Upper lobe of right lung (tissue), 1 donor: ENCODE measurements at regions not wholly inside any gene's neighbourhood (a gene's known extent, or its start where the extent isn't known, plus 50 kb on each side); places are given as distances from the start of the nearest gene placed in this dataset.

Experiments used
- ATAC-seq: fragments of 200-7000 bp; cut with Tn5 transposase; one replicate; pipeline ENCODE4 v1.9.1; 2020; ENCODE audit warnings: mild to moderate bottlenecking, moderate library complexity
- DNase-seq: peaks from one replicate; pipeline ENCODE4 v3.0.0-alpha.2; 2020
- H3K27ac ChIP-seq: fragments of 200-600 bp; one replicate; pipeline ENCODE4 v1.8.0; 2022
- H3K27me3 ChIP-seq: fragments of 200-600 bp; one replicate; pipeline ENCODE4 v1.8.0; 2022; ENCODE audit warnings: mild to moderate bottlenecking
- H3K36me3 ChIP-seq: fragments of 200-600 bp; one replicate; pipeline ENCODE4 v1.8.0; 2022
- H3K4me1 ChIP-seq: fragments of 200-600 bp; one replicate; pipeline ENCODE4 v1.8.0; 2022
- H3K4me3 ChIP-seq: fragments of 200-600 bp; one replicate; pipeline ENCODE4 v1.8.0; 2022; ENCODE audit warnings: mild to moderate bottlenecking
- H3K9me3 ChIP-seq: fragments of 200-600 bp; one replicate; pipeline ENCODE4 v1.8.0; 2022
- intact Hi-C: fragments of 100-400 bp; cut with DNase I; formaldehyde crosslinking; loops from one replicate; pipeline ENCODE4 v1.11.0; 2022
- TF ChIP-seq, protein P1 (sequence below): fragments of 200-600 bp; IDR thresholded peaks from one replicate; pipeline ENCODE4 v1.8.0; 2022; ENCODE audit warnings: antibody characterized with exemption
- donor health status: DM: no; HTN: yes; CAD: no; lungs with severe emphysema.

DNA sequence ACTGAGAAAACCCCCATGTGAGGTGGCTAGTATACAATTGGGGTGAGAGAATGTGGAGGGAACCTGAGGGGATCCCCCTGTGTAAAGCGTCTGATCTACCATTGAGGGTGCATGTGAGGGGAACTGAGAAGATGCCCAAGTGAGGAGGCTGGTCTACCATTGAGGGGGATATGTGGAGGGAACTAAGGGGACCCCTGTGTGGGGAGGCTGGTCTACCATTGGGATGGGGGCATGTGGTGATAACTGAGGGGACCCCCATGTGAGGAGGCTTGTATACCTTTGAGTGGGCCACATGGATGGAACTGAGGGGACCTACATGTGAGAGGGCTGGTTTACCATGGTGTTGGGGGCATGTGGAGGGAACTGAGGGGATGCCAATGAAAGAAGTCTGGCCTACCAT lies 160.8 kb downstream of the FBLN2 start:
- intact Hi-C loops = no loop called here
- H3K27me3 ChIP-seq = no peaks in the 10 kb centered on the region

DNA sequence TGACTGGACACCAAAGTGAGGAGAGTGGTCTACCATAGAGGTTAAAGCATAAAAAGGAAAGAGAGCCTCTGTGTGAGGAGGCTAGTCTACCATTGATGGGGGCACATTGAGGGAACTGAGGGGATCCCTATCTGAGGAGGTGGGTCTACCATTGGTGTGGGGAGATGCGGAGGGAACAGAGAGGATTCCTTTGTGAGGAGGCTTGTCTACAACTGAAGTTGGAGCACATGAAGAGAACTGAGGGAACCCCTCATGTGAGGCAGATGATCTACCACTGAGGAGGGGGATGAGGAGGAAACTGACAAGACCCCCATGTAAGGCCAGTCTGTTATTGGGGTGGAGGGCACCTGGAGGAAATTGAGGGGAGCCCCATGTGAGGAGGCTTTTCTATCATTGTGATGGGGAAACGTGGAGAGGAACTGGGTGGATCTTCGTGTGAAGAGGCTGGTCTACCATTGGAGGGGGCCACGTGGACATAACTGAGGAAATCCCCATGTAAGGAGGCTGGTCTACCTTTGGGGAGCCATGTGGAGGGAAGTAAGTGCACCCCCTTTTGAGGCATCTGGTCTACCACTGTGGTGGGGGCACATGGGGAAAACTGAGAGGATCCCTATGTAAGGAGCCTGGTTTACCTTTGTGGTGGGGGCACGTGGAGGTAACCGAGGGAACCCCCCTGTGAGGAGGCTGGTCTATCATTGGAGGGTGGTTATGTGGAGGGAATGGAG lies 160.1 kb downstream of the FBLN2 start:
- no peaks in the 10 kb centered on the region for H3K27me3 ChIP-seq
- H3K4me3 ChIP-seq = no peak overlapping the region
- intact Hi-C loops = no loop called here
- ATAC-seq = no peak
- no peaks in the 10 kb centered on the region for H3K4me1 ChIP-seq
- no peaks in the 10 kb centered on the region for H3K36me3 ChIP-seq
- H3K9me3 ChIP-seq = no peaks in the 10 kb centered on the region
- no peak overlapping the region for H3K27ac ChIP-seq
- DNase-seq = peak; percentile 20
- TF ChIP-seq, protein P1, sequence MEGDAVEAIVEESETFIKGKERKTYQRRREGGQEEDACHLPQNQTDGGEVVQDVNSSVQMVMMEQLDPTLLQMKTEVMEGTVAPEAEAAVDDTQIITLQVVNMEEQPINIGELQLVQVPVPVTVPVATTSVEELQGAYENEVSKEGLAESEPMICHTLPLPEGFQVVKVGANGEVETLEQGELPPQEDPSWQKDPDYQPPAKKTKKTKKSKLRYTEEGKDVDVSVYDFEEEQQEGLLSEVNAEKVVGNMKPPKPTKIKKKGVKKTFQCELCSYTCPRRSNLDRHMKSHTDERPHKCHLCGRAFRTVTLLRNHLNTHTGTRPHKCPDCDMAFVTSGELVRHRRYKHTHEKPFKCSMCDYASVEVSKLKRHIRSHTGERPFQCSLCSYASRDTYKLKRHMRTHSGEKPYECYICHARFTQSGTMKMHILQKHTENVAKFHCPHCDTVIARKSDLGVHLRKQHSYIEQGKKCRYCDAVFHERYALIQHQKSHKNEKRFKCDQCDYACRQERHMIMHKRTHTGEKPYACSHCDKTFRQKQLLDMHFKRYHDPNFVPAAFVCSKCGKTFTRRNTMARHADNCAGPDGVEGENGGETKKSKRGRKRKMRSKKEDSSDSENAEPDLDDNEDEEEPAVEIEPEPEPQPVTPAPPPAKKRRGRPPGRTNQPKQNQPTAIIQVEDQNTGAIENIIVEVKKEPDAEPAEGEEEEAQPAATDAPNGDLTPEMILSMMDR = no peak

More for the DNA sequence above, 160.8 kb downstream of the FBLN2 start:
- Histone ChIP-seq H3K27ac (no peak overlapping the region), H3K4me1 (no peaks in the 10 kb centered on the region), H3K9me3 (no peaks in the 10 kb centered on the region), H3K36me3 (no peaks in the 10 kb centered on the region), H3K4me3 (no peak overlapping the region)
- ATAC-seq = no peak
- peak; percentile 15 for DNase-seq
- TF ChIP-seq, protein P1 = no peak

DNA sequence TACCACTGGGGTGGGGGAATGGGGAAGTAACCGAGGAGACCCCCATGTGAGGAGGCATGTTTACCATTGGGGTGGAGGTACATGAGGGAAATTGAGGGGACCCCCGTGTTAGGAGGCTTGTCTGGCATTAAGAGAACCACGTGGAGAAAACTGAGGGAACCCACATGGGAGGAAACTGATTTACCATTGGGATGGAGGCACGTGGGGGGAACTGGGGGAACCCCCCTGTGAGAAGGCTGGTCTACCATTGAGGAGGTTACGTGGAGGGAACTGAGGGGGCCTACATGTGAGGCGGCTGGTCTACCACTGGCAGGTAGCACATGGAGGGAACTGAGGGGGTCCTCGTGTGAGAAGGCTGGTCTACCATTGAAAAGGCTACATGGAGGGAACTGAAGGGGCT lies 159.4 kb downstream of the FBLN2 start:
- no peak for ATAC-seq
- peak; percentile 8 for DNase-seq
- intact Hi-C loops = no loop called here

DNA sequence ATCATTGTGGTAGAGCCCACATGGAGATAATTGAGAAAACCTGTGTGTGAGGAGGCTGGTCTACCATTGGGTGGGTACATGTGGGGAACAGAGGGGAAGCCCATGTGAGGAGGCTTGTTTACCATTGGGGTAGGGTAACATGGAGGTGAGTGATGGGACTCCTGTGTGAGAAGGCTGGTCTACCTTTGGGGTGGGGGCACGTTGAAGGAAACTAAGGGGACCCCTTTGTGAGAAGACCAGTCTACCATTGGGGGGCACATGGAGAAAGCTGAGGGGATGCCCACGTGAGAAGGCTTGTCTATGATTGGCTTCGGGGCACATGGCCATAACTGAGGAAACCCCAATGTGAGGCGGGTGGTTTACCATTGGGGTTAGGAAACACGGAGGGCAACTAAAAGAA lies 158.5 kb downstream of the FBLN2 start:
- intact Hi-C loops = no loop called here
- DNase-seq = peak; percentile 5

More for the DNA sequence above, 159.4 kb downstream of the FBLN2 start:
- Histone ChIP-seq H3K4me3 (no peak overlapping the region), H3K9me3 (no peaks in the 10 kb centered on the region), H3K27ac (no peak overlapping the region), H3K27me3 (no peaks in the 10 kb centered on the region), H3K36me3 (no peaks in the 10 kb centered on the region), H3K4me1 (no peaks in the 10 kb centered on the region)
- TF ChIP-seq, protein P1 = no peak

DNA sequence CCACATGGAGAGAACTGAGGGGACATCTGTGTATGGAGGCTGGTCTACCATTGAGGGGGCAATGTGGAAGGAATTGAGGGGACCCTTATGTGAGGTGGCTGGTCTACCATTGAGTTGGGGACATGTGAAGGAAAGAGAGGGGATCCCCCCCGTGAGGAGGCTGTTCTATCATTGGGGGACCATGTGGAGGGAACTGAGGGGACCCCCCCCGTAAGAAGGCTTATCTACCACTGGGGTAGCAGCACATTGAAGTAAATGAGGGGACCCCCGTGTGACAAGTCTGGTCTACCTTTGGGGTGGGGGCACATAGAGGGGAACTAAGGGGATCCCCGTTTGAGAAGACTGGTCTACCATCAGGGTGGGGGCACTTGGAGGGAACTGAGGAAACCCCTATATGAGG lies 158.0 kb downstream of the FBLN2 start:
- no peaks in the 10 kb centered on the region for H3K36me3 ChIP-seq
- no peaks in the 10 kb centered on the region for H3K4me1 ChIP-seq
- TF ChIP-seq, protein P1 = no peak
- H3K27ac ChIP-seq = no peak overlapping the region
- no peak overlapping the region for H3K4me3 ChIP-seq
- no peaks in the 10 kb centered on the region for H3K27me3 ChIP-seq
- peak; percentile 8 for DNase-seq
- intact Hi-C loops = no loop called here
- no peaks in the 10 kb centered on the region for H3K9me3 ChIP-seq
- no peak for ATAC-seq

More for the DNA sequence above, 158.5 kb downstream of the FBLN2 start:
- H3K4me1 ChIP-seq = no peaks in the 10 kb centered on the region
- ATAC-seq = no peak
- H3K4me3 ChIP-seq = no peak overlapping the region
- TF ChIP-seq, protein P1 = no peak
- H3K9me3 ChIP-seq = no peaks in the 10 kb centered on the region
- no peaks in the 10 kb centered on the region for H3K27me3 ChIP-seq
- H3K27ac ChIP-seq = no peak overlapping the region
- H3K36me3 ChIP-seq = no peaks in the 10 kb centered on the region
